Astrocyte of the cerebellum (primary cell): ENCODE measurements at regions not wholly inside any gene's neighbourhood (a gene's known extent, or its start where the extent isn't known, plus 50 kb on each side); places are given as distances from the start of the nearest gene placed in this dataset.

Experiments
- DNase-seq: peaks from one replicate; pipeline ENCODE4 v3.0.0-alpha.2; 2011; ENCODE audit warnings: low read depth
- H3K4me3 ChIP-seq: 2 replicates; pipeline ENCODE4 v1.5.1; 2011; ENCODE audit warnings: mild to moderate bottlenecking, low read depth, low read length, moderate library complexity
- in situ Hi-C: cut with HindIII; loops from 2 replicates; pipeline ENCODE4 v1.10.0; 2017; ENCODE audit warnings: low sequenced_read_pairs
- TF ChIP-seq, protein P1 (sequence below): IDR thresholded peaks from 2 replicates; pipeline ENCODE4 v1.5.1; 2012; ENCODE audit warnings: low read length, low read depth, moderate library complexity, mild to moderate bottlenecking; ENCODE audit errors: missing control alignments

DNA sequence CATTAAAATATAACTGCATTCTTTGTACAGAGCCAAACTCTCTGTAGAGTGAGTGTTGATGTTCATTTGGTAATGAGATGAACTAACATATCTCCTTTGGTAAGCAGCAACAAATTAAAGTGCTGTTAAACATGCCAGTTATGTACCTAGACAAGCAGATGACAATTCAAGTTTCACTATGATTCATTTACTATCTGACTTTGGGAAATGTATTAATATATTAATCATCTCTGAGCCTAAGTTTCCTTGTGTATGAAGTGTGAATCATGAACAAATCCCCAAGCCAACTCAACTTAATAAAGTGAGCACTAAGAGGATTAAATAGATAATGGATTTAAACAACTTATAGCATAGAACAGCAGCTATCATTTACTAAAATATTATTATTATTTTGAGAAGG, 1044.2 kb downstream of the GLUD2 start:
- TF ChIP-seq, protein P1, sequence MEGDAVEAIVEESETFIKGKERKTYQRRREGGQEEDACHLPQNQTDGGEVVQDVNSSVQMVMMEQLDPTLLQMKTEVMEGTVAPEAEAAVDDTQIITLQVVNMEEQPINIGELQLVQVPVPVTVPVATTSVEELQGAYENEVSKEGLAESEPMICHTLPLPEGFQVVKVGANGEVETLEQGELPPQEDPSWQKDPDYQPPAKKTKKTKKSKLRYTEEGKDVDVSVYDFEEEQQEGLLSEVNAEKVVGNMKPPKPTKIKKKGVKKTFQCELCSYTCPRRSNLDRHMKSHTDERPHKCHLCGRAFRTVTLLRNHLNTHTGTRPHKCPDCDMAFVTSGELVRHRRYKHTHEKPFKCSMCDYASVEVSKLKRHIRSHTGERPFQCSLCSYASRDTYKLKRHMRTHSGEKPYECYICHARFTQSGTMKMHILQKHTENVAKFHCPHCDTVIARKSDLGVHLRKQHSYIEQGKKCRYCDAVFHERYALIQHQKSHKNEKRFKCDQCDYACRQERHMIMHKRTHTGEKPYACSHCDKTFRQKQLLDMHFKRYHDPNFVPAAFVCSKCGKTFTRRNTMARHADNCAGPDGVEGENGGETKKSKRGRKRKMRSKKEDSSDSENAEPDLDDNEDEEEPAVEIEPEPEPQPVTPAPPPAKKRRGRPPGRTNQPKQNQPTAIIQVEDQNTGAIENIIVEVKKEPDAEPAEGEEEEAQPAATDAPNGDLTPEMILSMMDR = no peak
- no peak overlapping the region for H3K4me3 ChIP-seq
- in situ Hi-C loops = no loop called here
- DNase-seq = no peak

DNA sequence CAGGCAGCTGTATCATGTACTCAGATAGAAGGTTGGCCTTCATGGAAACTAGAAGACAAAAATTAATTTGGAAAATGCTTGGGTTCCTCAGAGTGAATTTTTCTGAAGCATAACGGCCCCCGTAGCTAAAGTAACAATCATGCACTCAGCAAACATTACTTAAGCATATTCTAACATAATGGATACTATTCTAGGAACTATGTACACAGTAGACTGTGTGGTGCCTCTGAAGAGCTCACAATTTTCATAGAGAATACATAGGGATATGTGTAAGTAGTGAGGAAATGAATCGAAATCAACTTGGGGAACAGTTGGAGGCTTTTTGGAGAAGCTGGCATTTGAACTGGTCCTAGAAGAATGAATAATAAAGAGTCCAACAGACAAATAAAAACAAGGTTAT, 1045.0 kb downstream of the GLUD2 start:
- no peak overlapping the region for H3K4me3 ChIP-seq
- in situ Hi-C loops = no loop called here
- TF ChIP-seq, protein P1 = no peak
- no peak for DNase-seq

DNA sequence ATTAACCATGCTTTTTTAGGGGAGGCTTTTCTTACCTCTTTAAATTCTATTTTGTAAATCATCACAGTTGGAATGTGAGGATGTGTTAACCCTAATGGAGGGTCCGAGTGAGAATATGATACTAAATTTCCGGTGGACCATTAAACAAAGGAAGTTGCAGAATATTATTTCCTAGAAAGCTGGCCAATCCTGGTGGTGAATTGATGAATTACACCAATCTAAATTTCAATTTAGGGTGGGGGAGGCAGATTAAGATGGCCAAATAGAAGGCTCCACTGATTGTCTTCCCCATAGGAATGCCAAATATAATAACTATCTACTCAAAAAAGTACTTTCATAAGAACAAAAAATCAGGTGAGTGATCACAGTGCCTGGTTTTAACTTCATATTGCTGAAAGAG, 1045.6 kb downstream of the GLUD2 start:
- TF ChIP-seq, protein P1 = no peak
- no peak overlapping the region for H3K4me3 ChIP-seq
- in situ Hi-C loops = no loop called here
- no peak for DNase-seq

DNA sequence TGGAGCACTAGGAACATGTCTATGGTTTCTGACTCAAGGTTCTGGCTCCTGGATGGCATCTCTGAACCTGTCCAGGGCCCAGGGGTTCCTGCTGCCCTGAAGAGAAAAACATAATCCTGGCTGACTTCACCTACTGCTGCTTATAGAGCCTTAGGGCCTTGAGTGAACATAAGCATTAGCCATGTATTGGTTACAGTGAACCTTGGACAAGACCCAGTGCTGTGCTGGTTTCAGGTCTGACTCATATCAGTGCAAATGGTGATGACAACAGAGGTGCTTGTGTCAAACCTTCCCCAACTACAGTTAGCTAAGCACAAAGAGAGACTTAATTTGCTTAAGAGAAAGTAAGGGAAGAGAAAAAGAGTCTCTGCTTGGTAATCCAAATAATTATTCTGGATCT, 1047.2 kb downstream of the GLUD2 start:
- H3K4me3 ChIP-seq = no peak overlapping the region
- no peak for DNase-seq
- TF ChIP-seq, protein P1 = no peak
- in situ Hi-C loops = no loop called here

DNA sequence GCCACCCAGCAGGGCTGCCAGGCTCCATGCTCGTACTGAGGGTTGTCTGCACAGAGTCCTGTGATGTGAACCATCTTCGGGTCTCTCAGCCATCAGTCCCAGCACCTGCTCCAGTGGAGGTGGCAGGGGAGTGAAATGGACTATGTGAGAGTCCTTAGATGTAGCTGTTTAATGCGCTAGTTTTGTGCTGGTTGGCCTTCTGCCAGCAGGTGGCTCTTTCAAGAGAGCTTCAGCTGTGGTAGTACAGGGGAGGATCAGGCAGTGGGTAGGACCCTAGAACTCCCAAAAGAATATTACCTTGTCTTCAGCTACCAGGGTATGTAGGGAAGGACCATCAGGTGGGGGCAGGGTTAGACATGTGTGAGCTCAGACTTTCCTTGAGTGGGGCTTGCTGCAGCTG, 1066.0 kb downstream of the GLUD2 start:
- H3K4me3 ChIP-seq = no peak overlapping the region
- in situ Hi-C loops = no loop called here
- DNase-seq = no peak
- TF ChIP-seq, protein P1 = no peak

DNA sequence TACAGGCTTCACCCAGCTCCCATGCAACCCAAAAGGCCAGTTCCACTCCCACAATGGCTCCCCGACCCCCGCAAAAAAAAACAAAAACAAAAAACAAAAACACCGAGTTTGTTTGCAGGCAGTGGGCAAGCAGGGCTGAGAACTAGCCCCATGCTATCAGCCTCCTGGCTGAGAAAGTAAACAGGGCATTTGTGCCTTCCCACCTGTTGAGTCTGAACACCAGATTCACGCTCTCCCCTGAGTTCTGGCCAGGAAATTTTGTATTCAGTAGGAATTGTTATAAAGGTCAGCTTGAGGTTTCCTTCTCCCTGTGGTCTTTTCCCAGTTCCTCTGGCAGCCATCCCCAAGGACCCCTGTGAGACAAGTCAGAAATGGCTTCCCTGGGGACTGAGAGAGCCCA, 1066.5 kb downstream of the GLUD2 start:
- in situ Hi-C loops = no loop called here
- TF ChIP-seq, protein P1 = no peak
- H3K4me3 ChIP-seq = no peak overlapping the region
- no peak for DNase-seq

DNA sequence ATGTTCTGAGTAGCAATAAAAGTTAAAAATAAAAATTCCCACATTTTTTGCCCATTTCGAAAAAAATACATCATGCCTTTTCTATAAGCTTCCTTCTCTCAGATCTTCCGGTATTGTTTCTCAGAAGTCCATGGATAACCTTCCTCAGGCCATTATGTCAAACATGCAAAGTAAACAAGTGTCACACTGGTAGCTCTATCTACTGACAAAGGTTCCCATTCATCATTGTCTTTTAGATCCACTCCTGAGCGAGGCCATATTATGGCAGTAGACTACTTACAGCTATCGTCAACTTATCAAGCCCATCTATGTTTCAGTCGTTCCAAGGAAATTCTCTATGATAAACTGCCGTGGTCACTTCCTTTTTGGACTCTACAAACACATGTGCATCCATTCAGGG, 1068.2 kb downstream of the GLUD2 start:
- in situ Hi-C loops = no loop called here
- TF ChIP-seq, protein P1 = no peak
- no peak overlapping the region for H3K4me3 ChIP-seq
- no peak for DNase-seq
